Retinal pigment epithelial cell (primary cell): ENCODE measurements at regions not wholly inside any gene's neighbourhood (a gene's known extent, or its start where the extent isn't known, plus 50 kb on each side); places are given as distances from the start of the nearest gene placed in this dataset.

Experiments used
- DNase-seq: peaks from one replicate; pipeline ENCODE4 v3.0.0-alpha.2; 2010; ENCODE audit warnings: low read depth
- H3K4me3 ChIP-seq: 2 replicates; pipeline ENCODE4 v1.5.1; 2011; ENCODE audit warnings: mild to moderate bottlenecking, low read length, control low read depth, moderate library complexity
- CTCF ChIP-seq: conservative IDR thresholded peaks from 2 replicates; pipeline ENCODE4 v1.5.1; 2011; ENCODE audit warnings: low read depth, low read length, control low read depth, inconsistent platforms

DNA sequence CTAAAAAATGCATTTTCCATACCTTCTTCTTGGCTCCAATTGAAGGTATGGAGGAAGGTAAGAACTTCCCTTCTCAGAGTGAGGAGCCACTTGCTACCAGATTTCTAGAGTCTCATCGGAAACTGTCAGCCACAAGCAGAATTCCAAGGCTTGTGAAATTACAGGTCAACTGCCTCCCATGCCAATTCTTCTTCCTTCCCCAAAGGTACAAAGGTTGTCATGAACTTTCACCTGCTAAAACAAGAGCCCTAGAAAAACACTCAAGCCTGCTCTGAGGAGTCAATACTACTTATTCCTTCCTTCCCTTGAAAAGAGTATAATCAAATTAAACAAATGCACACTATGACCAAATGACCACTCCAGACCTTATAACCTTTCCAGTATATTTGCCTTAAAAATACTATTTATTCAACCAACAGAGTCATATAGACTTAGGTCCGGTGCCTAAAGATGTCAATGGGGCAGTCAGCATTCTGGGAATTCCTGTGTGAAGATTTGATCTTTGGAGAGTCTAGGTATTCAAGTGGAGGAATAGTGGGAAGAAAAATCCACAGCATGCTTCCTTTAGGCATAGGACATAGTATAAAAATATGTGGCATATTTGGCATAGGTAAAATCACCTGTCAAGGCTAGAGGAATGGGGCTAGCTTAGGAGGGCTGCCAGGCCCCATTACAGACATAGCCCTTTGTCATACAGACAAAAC is 539.3 kb downstream of the LIG4 start:
- H3K4me3 ChIP-seq = no peak overlapping the region
- no peak for TF ChIP-seq CTCF
- no peak for DNase-seq

GRCh38 chr13:107669391-107669993 is 545.8 kb downstream of the LIG4 start:
- H3K4me3 ChIP-seq = no peak overlapping the region
- DNase-seq = no peak
- TF ChIP-seq CTCF = no peak

DNA sequence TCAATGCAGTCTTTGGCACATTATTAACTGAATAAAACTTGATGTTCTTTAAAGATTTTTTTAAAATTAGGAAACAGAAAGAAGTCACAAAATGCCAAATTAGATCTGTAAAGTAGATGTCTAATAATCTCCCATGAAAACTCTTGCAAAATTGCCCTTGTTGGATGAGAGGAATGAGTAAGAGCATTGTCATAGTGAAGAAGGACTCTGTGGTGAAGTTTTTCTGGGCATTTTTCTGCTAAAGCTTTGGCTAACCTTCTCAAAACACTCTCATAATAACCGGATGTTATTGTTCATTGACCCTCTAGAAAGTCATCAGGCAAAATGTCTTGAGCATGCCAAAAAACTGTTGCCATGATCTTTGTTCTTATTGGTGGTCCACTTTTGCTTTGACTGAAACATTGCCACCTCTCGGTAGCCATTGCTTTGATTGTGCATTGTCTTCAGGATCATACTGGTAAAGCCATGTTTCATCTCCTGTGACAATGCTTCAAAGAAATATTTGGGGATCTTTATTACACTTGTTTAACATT is 549.3 kb downstream of the LIG4 start:
- no peak for DNase-seq
- TF ChIP-seq CTCF = no peak
- no peak overlapping the region for H3K4me3 ChIP-seq

- TF ChIP-seq CTCF = peak; percentile 96
- no peak overlapping the region for H3K4me3 ChIP-seq
- peak; percentile 10 for DNase-seq
These were observed 565.1 kb downstream of the LIG4 start for GRCh38 chr13:107650081-107650701.

DNA sequence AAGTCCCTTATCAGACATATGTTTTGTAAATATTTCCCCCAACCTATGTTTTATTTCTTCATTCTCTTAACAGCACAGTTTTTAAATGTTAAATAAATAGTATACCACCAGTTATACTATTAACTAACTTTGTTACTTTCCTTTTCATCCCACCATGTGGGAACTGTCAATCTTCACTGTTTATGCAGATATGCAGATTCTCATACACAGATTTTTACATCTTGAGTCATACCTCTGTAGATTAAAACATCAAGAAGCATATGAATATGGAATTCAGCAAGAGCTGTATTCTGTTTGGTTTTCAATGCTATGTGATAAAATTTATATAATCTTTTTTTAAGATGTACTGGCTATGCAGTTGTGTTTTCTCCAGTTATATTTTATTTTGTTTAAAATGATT is 566.3 kb downstream of the LIG4 start:
- TF ChIP-seq CTCF = no peak
- no peak overlapping the region for H3K4me3 ChIP-seq
- no peak for DNase-seq

DNA sequence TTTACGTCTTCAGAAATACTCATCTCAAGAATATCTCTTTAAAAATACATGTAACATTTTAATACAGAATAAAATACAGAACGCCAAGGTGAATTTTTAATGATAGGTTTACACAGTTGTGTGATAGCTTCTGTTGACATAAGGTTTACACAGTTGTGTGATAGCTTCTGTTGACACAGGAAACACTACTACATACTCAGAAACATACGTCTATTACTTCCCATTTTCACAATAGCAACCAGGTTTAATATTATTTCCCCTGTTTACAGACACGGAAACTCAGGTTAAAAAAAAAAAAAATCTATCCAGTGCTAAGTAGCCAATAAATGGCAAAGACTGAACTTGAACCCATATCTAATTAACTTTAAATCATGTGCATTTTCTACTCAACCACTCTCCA is 571.2 kb downstream of the LIG4 start:
- DNase-seq = no peak
- H3K4me3 ChIP-seq = no peak overlapping the region
- no peak for TF ChIP-seq CTCF
